Colonic mucosa (tissue), 4 donors: ENCODE measurements at regions not wholly inside any gene's neighbourhood (a gene's known extent, or its start where the extent isn't known, plus 50 kb on each side); places are given as distances from the start of the nearest gene placed in this dataset.

ENCODE experiments used
- DNase-seq: peaks from one replicate; pipeline ENCODE4 v3.0.0-alpha.2; 2020
- H3K27ac ChIP-seq: fragments of 200-600 bp; one replicate; pipeline ENCODE4 v1.8.0; 2021
- H3K27me3 ChIP-seq: fragments of 200-600 bp; one replicate; pipeline ENCODE4 v1.8.0; 2021
- H3K36me3 ChIP-seq: fragments of 200-600 bp; one replicate; pipeline ENCODE4 v1.8.0; 2021
- H3K4me1 ChIP-seq: fragments of 200-600 bp; one replicate; pipeline ENCODE4 v1.8.0; 2021; ENCODE audit warnings: mild to moderate bottlenecking
- H3K4me3 ChIP-seq: fragments of 200-600 bp; one replicate; pipeline ENCODE4 v1.8.0; 2021
- H3K9ac ChIP-seq, 2 donors: one replicate each; pipeline ENCODE4 v1.7.0; 2013; ENCODE audit warnings: control low read depth in 2 of 2, low read depth in 2 of 2, low read length in 2 of 2
- H3K9me3 ChIP-seq: fragments of 200-600 bp; one replicate; pipeline ENCODE4 v1.8.0; 2021
- intact Hi-C: fragments of 100-400 bp; cut with DNase I; formaldehyde crosslinking; loops from one replicate; pipeline ENCODE4 v1.14.1; 2022
- TF ChIP-seq, protein P1 (sequence below): fragments of 200-600 bp; IDR thresholded peaks from one replicate; pipeline ENCODE4 v1.8.0; 2022; ENCODE audit warnings: antibody characterized with exemption, mild to moderate bottlenecking
- donor health status: healthy.
- donor health status: DM: no; HTN: no; CAD: no.
- donor health status: DM: no; HTN: no; CAD: no.

DNA sequence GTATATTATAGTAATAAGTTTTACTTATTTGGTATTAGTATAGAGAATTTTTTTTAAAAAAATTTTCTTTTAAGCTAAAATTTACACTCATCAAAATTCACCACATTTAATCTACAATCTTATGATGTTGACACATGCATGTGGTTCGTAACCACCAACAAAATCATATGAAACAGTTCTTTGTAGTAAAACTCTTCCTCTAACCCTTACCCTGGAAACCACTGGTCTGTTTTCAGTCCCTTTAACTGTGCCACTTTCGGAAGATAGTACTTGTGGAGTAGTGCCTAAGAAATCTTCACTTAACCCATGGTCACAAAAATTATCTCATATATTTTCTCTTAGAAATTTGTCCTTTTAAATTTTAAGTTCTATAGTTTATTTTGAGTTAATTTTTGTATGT, 1498.8 kb downstream of the MAT2B start:
- TF ChIP-seq, protein P1, sequence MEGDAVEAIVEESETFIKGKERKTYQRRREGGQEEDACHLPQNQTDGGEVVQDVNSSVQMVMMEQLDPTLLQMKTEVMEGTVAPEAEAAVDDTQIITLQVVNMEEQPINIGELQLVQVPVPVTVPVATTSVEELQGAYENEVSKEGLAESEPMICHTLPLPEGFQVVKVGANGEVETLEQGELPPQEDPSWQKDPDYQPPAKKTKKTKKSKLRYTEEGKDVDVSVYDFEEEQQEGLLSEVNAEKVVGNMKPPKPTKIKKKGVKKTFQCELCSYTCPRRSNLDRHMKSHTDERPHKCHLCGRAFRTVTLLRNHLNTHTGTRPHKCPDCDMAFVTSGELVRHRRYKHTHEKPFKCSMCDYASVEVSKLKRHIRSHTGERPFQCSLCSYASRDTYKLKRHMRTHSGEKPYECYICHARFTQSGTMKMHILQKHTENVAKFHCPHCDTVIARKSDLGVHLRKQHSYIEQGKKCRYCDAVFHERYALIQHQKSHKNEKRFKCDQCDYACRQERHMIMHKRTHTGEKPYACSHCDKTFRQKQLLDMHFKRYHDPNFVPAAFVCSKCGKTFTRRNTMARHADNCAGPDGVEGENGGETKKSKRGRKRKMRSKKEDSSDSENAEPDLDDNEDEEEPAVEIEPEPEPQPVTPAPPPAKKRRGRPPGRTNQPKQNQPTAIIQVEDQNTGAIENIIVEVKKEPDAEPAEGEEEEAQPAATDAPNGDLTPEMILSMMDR, result no peak

DNA sequence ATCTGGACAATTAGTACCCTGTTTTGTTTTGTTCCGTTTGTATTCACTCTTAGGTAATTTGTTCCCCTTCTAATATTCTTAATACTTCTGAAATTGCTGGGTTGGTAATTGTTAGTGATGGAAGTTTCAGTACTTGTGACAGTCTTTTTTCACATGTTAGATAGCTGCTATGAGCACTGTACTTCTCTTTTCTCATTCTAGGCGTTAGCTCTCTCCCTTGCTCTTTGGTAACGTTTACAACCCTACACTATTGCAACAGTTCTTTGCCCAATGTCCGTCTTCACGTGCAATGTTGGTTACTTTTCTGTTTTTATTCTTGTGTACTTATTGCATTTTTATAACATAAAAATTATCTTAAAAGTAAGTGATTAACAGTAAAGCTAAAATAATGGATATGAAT, 1509.0 kb downstream of the MAT2B start:
- no peak for DNase-seq
- intact Hi-C loops, result no loop called here
- H3K9me3 ChIP-seq, result no peaks in the 10 kb centered on the region
- H3K27ac ChIP-seq, result no peak overlapping the region
- H3K4me1 ChIP-seq, result no peaks in the 10 kb centered on the region
- no peaks in the 10 kb centered on the region for H3K27me3 ChIP-seq
- TF ChIP-seq, protein P1, result no peak
- H3K9ac ChIP-seq, result no peak overlapping the region
- no peaks in the 10 kb centered on the region for H3K36me3 ChIP-seq
- H3K4me3 ChIP-seq, result no peak overlapping the region

More for the DNA sequence above, 1498.8 kb downstream of the MAT2B start:
- Histone ChIP-seq H3K9me3 (no peaks in the 10 kb centered on the region), H3K27me3 (no peaks in the 10 kb centered on the region), H3K4me3 (no peak overlapping the region), H3K36me3 (no peaks in the 10 kb centered on the region), H3K9ac (no peak overlapping the region), H3K4me1 (no peaks in the 10 kb centered on the region), H3K27ac (no peak overlapping the region)
- no peak for DNase-seq
- intact Hi-C loops, result no loop called here

- intact Hi-C loops, result no loop called here
- H3K9ac ChIP-seq, result no peak overlapping the region
- H3K36me3 ChIP-seq, result no peaks in the 10 kb centered on the region
- H3K4me1 ChIP-seq, result no peaks in the 10 kb centered on the region
- H3K9me3 ChIP-seq, result no peaks in the 10 kb centered on the region
- no peak overlapping the region for H3K27ac ChIP-seq
- DNase-seq, result no peak
- TF ChIP-seq, protein P1, result no peak
- H3K4me3 ChIP-seq, result no peak overlapping the region
- no peaks in the 10 kb centered on the region for H3K27me3 ChIP-seq
These were observed 1509.7 kb downstream of the MAT2B start for GRCh38 chr5:165015126-165015525.

GRCh38 chr5:165015547-165015946, 1510.1 kb downstream of the MAT2B start:
- TF ChIP-seq, protein P1, result no peak

DNA sequence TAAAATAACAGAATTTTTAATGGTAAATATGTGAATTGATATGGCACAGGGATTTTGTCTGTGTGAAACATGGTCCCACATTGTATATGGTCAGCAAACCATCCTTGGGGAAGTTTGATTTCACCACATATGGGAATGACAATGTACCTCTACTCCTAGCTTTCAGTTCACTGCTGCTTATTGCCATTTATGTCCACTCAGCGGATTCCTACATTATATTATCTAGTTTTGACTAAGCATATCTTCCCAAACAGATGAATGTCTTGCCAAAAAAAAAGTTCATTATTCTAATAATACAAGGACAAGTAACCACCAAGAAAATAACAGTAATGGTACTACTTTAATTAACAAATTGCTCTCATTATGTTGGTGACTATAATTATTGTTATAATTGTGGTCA, 1521.6 kb downstream of the MAT2B start:
- H3K9ac ChIP-seq, result no peak overlapping the region
- intact Hi-C loops, result no loop called here
- H3K27ac ChIP-seq, result no peak overlapping the region
- H3K36me3 ChIP-seq, result no peaks in the 10 kb centered on the region
- no peaks in the 10 kb centered on the region for H3K4me1 ChIP-seq
- H3K4me3 ChIP-seq, result no peak overlapping the region
- DNase-seq, result no peak
- TF ChIP-seq, protein P1, result no peak
- H3K9me3 ChIP-seq, result no peaks in the 10 kb centered on the region
- H3K27me3 ChIP-seq, result no peaks in the 10 kb centered on the region

More at GRCh38 chr5:165015547-165015946, 1510.1 kb downstream of the MAT2B start:
- Histone ChIP-seq H3K4me1 (no peaks in the 10 kb centered on the region), H3K9me3 (no peaks in the 10 kb centered on the region), H3K9ac (no peak overlapping the region), H3K27me3 (no peaks in the 10 kb centered on the region), H3K4me3 (no peak overlapping the region), H3K36me3 (no peaks in the 10 kb centered on the region), H3K27ac (no peak overlapping the region)
- no peak for DNase-seq
- intact Hi-C loops, result no loop called here

DNA sequence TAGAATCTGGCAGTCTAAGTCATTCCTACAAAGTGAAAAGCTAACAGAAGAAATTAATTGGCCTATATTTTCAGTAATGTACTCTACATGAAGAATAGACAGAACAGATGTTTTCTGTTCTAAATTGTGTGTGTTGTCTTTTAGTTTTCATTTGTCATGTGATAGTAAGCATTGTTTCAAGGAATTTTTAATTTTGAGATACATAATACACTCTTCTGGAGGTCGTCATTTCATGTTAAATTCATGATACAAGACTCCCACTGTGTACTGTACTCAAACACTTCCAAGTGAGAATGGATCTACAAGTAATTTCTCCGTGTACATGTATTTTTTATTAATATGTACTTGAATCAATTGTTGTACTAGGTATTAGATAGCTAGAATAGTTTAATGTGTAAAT, 1522.9 kb downstream of the MAT2B start:
- H3K27me3 ChIP-seq, result no peaks in the 10 kb centered on the region
- no peak for DNase-seq
- H3K4me1 ChIP-seq, result no peaks in the 10 kb centered on the region
- no peaks in the 10 kb centered on the region for H3K36me3 ChIP-seq
- H3K4me3 ChIP-seq, result no peak overlapping the region
- H3K27ac ChIP-seq, result no peak overlapping the region
- TF ChIP-seq, protein P1, result no peak
- no peaks in the 10 kb centered on the region for H3K9me3 ChIP-seq
- no peak overlapping the region for H3K9ac ChIP-seq
- intact Hi-C loops, result no loop called here
